SU-DHL-6 (cell line): ENCODE measurements at regions not wholly inside any gene's neighbourhood (a gene's known extent, or its start where the extent isn't known, plus 50 kb on each side); places are given as distances from the start of the nearest gene placed in this dataset.
"Not testable (repeated sequence)": the region's sequence is repeated elsewhere in the genome, so short reads cannot be mapped to it uniquely, and the experiment has no call there.

Experiments
- H2AFZ ChIP-seq: fragments of 200-600 bp; sonication (generic); 2 replicates; pipeline ENCODE4 v1.6.1; 2014; ENCODE audit warnings: low read depth, mild to moderate bottlenecking, moderate library complexity, mixed read lengths, antibody characterized with exemption, low read length; ENCODE audit not compliant: severe bottlenecking
- H3F3A ChIP-seq: fragments of 200-600 bp; shearing (Covaris generic); 2 replicates; pipeline ENCODE4 v1.6.0; 2016; ENCODE audit warnings: antibody characterized with exemption, mild to moderate bottlenecking; ENCODE audit not compliant: insufficient read depth
- H3K27ac ChIP-seq: fragments of 200-600 bp; sonication (generic); 2 replicates; pipeline ENCODE4 v1.5.1; 2016; ENCODE audit warnings: low read depth, mild to moderate bottlenecking, low read length, moderate library complexity, mixed read lengths
- H3K27me3 ChIP-seq: fragments of 200-600 bp; sonication (generic), shearing (Covaris generic); 2 replicates; pipeline ENCODE4 v1.6.0; 2014; ENCODE audit warnings: mild to moderate bottlenecking, low read length
- H3K36me3 ChIP-seq: fragments of 200-600 bp; sonication (generic); 2 replicates; pipeline ENCODE4 v1.6.1; 2014; ENCODE audit warnings: mild to moderate bottlenecking, low read length, mixed read lengths
- H3K4me2 ChIP-seq: fragments of 300-600, 200-600 bp; shearing (Covaris generic), sonication (generic); 2 replicates; pipeline ENCODE4 v1.6.0; 2014; ENCODE audit warnings: low read length, low read depth, mild to moderate bottlenecking; ENCODE audit not compliant: poor library complexity, severe bottlenecking
- H3K4me3 ChIP-seq: fragments of 200-600 bp; sonication (generic); 2 replicates; pipeline ENCODE4 v1.5.1; 2014; ENCODE audit warnings: antibody characterized with exemption, low read length, mild to moderate bottlenecking, mixed read lengths; ENCODE audit not compliant: insufficient read depth, poor library complexity, severe bottlenecking
- H3K79me2 ChIP-seq: fragments of 200-600 bp; sonication (generic); 2 replicates; pipeline ENCODE4 v1.6.1; 2014; ENCODE audit warnings: mild to moderate bottlenecking, low read length, moderate library complexity; ENCODE audit not compliant: insufficient read depth
- H3K9ac ChIP-seq: fragments of 200-600 bp; sonication (generic); 2 replicates; pipeline ENCODE4 v1.7.0; 2014; ENCODE audit warnings: mild to moderate bottlenecking, low read length
- H3K9me2 ChIP-seq: fragments of 200-600 bp; sonication (generic); replicated peaks from 2 replicates; pipeline ENCODE4 v1.6.1; 2014; ENCODE audit warnings: low read length; ENCODE audit not compliant: insufficient read depth
- H3K9me3 ChIP-seq: fragments of 200-600 bp; sonication (generic); 2 replicates; pipeline ENCODE4 v1.6.1; 2014; ENCODE audit warnings: low read length, mixed read lengths; ENCODE audit not compliant: insufficient read depth
- H4K20me1 ChIP-seq: fragments of 200-600 bp; sonication (generic); 2 replicates; pipeline ENCODE4 v1.6.1; 2014; ENCODE audit warnings: low read depth, mild to moderate bottlenecking, antibody characterized with exemption, low read length, moderate library complexity, mixed read lengths
- EZH2phosphoT487 ChIP-seq: fragments of 200-600 bp; sonication (generic), shearing (Covaris generic); conservative IDR thresholded peaks from 2 replicates; pipeline ENCODE4 v1.6.1; 2018; ENCODE audit warnings: mild to moderate bottlenecking, antibody characterized with exemption, low read length, moderate library complexity, mixed read lengths
- TF ChIP-seq, protein P1 (sequence below): fragments of 200-600 bp; sonication (generic); IDR thresholded peaks from one replicate; pipeline ENCODE4 v1.5.1; 2017; ENCODE audit warnings: antibody characterized with exemption, mild to moderate bottlenecking, low read length, moderate library complexity; ENCODE audit not compliant: insufficient read depth, poor library complexity, severe bottlenecking

DNA sequence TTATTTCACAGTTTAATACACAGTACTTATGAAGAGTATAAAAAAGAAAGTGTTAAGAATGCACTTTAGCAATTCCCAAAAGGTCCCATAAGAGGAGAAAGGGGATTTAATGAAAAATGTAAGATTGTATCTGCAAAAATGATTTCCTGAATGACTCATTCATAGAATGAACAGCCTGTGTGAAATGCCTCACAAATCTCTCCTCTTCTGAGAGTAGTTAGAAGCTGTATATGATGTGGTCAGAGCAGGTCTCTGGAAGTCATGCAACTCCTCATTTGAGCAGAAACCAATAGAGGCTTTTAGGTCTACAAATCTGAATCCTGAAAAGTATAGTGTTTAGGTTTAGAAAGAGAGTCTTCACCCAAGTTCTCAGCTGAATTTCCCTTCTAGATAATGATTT, 381.3 kb upstream of the INTU start:
- no peaks in the 10 kb centered on the region for H4K20me1 ChIP-seq
- H3K27ac ChIP-seq = no peak overlapping the region
- no peak for TF ChIP-seq EZH2phosphoT487
- TF ChIP-seq, protein P1, sequence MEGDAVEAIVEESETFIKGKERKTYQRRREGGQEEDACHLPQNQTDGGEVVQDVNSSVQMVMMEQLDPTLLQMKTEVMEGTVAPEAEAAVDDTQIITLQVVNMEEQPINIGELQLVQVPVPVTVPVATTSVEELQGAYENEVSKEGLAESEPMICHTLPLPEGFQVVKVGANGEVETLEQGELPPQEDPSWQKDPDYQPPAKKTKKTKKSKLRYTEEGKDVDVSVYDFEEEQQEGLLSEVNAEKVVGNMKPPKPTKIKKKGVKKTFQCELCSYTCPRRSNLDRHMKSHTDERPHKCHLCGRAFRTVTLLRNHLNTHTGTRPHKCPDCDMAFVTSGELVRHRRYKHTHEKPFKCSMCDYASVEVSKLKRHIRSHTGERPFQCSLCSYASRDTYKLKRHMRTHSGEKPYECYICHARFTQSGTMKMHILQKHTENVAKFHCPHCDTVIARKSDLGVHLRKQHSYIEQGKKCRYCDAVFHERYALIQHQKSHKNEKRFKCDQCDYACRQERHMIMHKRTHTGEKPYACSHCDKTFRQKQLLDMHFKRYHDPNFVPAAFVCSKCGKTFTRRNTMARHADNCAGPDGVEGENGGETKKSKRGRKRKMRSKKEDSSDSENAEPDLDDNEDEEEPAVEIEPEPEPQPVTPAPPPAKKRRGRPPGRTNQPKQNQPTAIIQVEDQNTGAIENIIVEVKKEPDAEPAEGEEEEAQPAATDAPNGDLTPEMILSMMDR = no peak
- no peak overlapping the region for H3K9ac ChIP-seq
- H3K9me2 ChIP-seq = no peaks in the 10 kb centered on the region
- H2AFZ ChIP-seq = no peak overlapping the region
- no peak overlapping the region for H3K4me2 ChIP-seq
- H3F3A ChIP-seq = no peaks in the 10 kb centered on the region
- no peaks in the 10 kb centered on the region for H3K27me3 ChIP-seq
- no peaks in the 10 kb centered on the region for H3K36me3 ChIP-seq
- H3K79me2 ChIP-seq = no peaks in the 10 kb centered on the region
- no peak overlapping the region for H3K4me3 ChIP-seq
- no peaks in the 10 kb centered on the region for H3K9me3 ChIP-seq

DNA sequence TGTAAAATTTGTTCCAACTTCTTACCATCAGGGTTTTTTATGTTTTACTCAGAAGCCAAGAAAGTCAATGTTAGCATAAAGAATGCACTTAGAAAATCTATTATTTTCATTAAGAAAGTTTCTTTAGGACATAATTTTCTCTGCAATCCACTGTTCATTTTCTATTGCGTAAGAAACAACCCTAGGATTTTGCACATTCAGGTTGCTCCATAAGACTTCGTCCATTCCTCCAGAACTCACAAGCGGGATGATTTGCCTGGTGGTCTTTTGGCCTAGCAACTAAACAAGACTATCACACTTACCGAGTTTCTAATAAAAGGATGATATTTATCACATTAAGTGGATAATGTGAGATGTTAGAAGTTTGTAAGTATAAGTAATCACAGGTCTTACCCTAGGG, 376.3 kb upstream of the INTU start:
- Histone ChIP-seq H3K27ac (no peak overlapping the region), H3F3A (no peaks in the 10 kb centered on the region), H3K9ac (no peak overlapping the region), H3K36me3 (no peaks in the 10 kb centered on the region), H2AFZ (no peak overlapping the region), H3K79me2 (no peaks in the 10 kb centered on the region), H3K27me3 (no peaks in the 10 kb centered on the region), H3K4me2 (no peak overlapping the region), H3K4me3 (no peak overlapping the region), H4K20me1 (no peaks in the 10 kb centered on the region), H3K9me2 (no peaks in the 10 kb centered on the region), H3K9me3 (no peaks in the 10 kb centered on the region)
- TF ChIP-seq EZH2phosphoT487 = no peak
- TF ChIP-seq, protein P1 = no peak

DNA sequence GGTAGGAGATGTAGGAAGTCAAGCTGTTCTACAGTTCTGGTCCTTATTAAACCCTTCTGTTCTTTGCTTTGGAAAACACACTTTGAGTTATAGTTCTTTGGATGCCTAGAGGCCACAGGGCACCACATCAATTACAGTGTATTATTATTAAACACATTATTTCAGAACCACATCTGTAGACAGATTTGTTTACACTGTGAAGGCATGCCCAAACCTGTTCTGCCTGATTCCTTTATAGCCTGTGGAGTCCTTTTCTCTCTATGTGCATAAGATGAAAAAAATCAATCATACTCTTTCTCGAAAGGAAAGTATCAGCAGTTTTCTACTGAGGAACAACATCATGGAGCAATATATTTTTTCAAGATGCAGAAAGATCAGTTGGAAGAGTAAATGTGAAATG, 371.3 kb upstream of the INTU start:
- Histone ChIP-seq H3K9me3 (no peaks in the 10 kb centered on the region), H3K79me2 (no peaks in the 10 kb centered on the region), H3K9me2 (no peaks in the 10 kb centered on the region), H4K20me1 (no peaks in the 10 kb centered on the region), H3K4me2 (no peak overlapping the region), H3K27me3 (no peaks in the 10 kb centered on the region), H3K27ac (no peak overlapping the region), H2AFZ (no peak overlapping the region), H3K36me3 (no peaks in the 10 kb centered on the region), H3K9ac (no peak overlapping the region), H3F3A (no peaks in the 10 kb centered on the region), H3K4me3 (no peak overlapping the region)
- no peak for TF ChIP-seq EZH2phosphoT487
- TF ChIP-seq, protein P1 = no peak

DNA sequence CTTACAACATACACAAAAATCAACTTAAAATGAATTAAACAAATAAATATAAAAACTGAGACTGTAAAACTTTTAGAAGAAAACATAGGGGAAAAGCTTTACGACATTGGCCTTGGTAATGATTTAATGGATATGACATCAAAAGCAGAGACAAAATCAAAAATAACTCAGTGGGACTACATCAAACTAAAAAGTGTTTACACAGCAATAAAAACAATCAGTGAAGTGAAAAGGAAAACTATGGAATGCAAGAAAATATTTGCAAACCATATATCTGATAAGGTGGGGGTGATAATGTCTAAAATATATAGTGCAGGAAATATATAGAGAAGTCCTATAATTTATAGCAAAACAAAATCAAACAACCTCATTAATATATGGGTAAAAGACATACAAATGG, 364.4 kb upstream of the INTU start:
- Histone ChIP-seq H3K9ac (no peak overlapping the region), H3K79me2 (no peaks in the 10 kb centered on the region), H3K36me3 (no peaks in the 10 kb centered on the region), H4K20me1 (no peaks in the 10 kb centered on the region), H3K4me3 (no peak overlapping the region), H3K9me3 (no peaks in the 10 kb centered on the region), H3K4me2 (no peak overlapping the region), H3F3A (no peaks in the 10 kb centered on the region), H3K9me2 (no peaks in the 10 kb centered on the region), H3K27me3 (no peaks in the 10 kb centered on the region), H3K27ac (no peak overlapping the region), H2AFZ (no peak overlapping the region)
- TF ChIP-seq, protein P1 = no peak
- TF ChIP-seq EZH2phosphoT487 = no peak

DNA sequence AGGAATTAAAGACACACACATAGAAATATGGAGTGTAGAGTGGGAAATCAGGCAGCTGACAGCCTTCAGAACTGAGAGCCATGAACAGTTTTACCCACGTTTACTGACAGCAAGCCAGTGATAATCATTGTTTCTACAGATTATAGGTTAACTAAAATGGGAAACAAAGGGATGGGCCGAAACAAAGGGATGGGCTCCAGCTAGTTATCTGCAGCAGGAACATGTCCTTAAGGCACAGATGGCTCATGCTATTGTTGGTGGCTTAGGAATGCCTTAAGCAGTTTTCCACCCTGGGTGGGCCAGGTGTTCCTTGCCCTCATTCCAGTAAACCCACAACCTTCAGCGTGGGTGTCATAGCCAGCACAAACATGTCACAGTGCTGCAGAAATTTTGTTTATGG, 355.7 kb upstream of the INTU start:
- not testable (repeated sequence) for H3F3A ChIP-seq, H2AFZ ChIP-seq, H3K79me2 ChIP-seq, H3K27ac ChIP-seq, H4K20me1 ChIP-seq, H3K36me3 ChIP-seq, H3K9me2 ChIP-seq, H3K9ac ChIP-seq, H3K4me2 ChIP-seq, H3K27me3 ChIP-seq, H3K4me3 ChIP-seq, H3K9me3 ChIP-seq
